OCI-M1 (cell line): ENCODE measurements at regions not wholly inside any gene's neighbourhood (a gene's known extent, or its start where the extent isn't known, plus 50 kb on each side); places are given as distances from the start of the nearest gene placed in this dataset.
A peak's percentile ranks its signal among the peaks of the same experiment; 100 is the strongest.
"Not testable (repeated sequence)": the region's sequence is repeated elsewhere in the genome, so short reads cannot be mapped to it uniquely, and the experiment has no call there.

Experiments used
- DNase-seq: peaks from one replicate; lab custom pipeline; 2025; lab: John Stamatoyannopoulos, UW

GRCh38 chr1:70671006-70671405, 259.9 kb downstream of the CTH start:
- no peak for DNase-seq

- DNase-seq: no peak
Measured at GRCh38 chr1:70672442-70672888, 261.4 kb downstream of the CTH start.

GRCh38 chr1:70674941-70675685, 264.0 kb downstream of the CTH start:
- peak; percentile 88 for DNase-seq

GRCh38 chr1:70675737-70676156, 264.7 kb downstream of the CTH start:
- DNase-seq: peak; percentile 98

- peak; percentile 88 for DNase-seq
Measured at GRCh38 chr1:70685300-70686286, 274.5 kb downstream of the CTH start.

- DNase-seq: no peak
Measured at GRCh38 chr1:70688580-70688979, 277.5 kb downstream of the CTH start.

- DNase-seq: no peak
Measured at GRCh38 chr1:70706381-70707037, 295.4 kb downstream of the CTH start.

- DNase-seq: no peak
Measured at GRCh38 chr1:70707214-70707613, 296.1 kb downstream of the CTH start.

GRCh38 chr1:70714149-70714548, 303.1 kb downstream of the CTH start:
- no peak for DNase-seq

- no peak for DNase-seq
Measured at GRCh38 chr1:70717211-70717610, 306.1 kb downstream of the CTH start.

- no peak for DNase-seq
Measured at GRCh38 chr1:70717656-70718055, 306.6 kb downstream of the CTH start.

GRCh38 chr1:70718086-70718630, 307.1 kb downstream of the CTH start:
- no peak for DNase-seq

- DNase-seq: no peak
Measured at GRCh38 chr1:70719154-70719553, 308.1 kb downstream of the CTH start.

- no peak for DNase-seq
Measured at GRCh38 chr1:70720109-70720508, 309.0 kb downstream of the CTH start.

- DNase-seq: no peak
Measured at GRCh38 chr1:70720521-70720920, 309.5 kb downstream of the CTH start.

- DNase-seq: no peak
Measured at GRCh38 chr1:70727886-70728489, 316.9 kb downstream of the CTH start.

- not testable (repeated sequence) for DNase-seq
Measured at GRCh38 chr1:70736518-70736917, 311.1 kb downstream of the PTGER3 start.

- DNase-seq: peak; percentile 46
Measured at GRCh38 chr1:70737125-70737524, 310.5 kb downstream of the PTGER3 start.

- DNase-seq: no peak
Measured at GRCh38 chr1:70738624-70739023, 309.0 kb downstream of the PTGER3 start.

GRCh38 chr1:70745199-70745598, 302.4 kb downstream of the PTGER3 start:
- peak; percentile 21 for DNase-seq

GRCh38 chr1:70746062-70746461, 301.6 kb downstream of the PTGER3 start:
- not testable (repeated sequence) for DNase-seq

- not testable (repeated sequence) for DNase-seq
Measured at GRCh38 chr1:70747123-70747522, 300.5 kb downstream of the PTGER3 start.
